Astrocyte (in vitro differentiated cells and primary cell): ENCODE measurements at regions not wholly inside any gene's neighbourhood (a gene's known extent, or its start where the extent isn't known, plus 50 kb on each side); places are given as distances from the start of the nearest gene placed in this dataset.

Source experiments
- EZH2 ChIP-seq: IDR thresholded peaks from 2 replicates; pipeline ENCODE4 v1.6.1; 2012; ENCODE audit warnings: mild to moderate bottlenecking, low read length, inconsistent platforms; ENCODE audit not compliant: insufficient read depth
- TF ChIP-seq, protein P1 (sequence below): IDR thresholded peaks from 2 replicates; pipeline ENCODE4 v1.5.1; 2011; ENCODE audit warnings: low read depth, mild to moderate bottlenecking, inconsistent platforms, low read length, moderate library complexity; ENCODE audit not compliant: insufficient read depth

DNA sequence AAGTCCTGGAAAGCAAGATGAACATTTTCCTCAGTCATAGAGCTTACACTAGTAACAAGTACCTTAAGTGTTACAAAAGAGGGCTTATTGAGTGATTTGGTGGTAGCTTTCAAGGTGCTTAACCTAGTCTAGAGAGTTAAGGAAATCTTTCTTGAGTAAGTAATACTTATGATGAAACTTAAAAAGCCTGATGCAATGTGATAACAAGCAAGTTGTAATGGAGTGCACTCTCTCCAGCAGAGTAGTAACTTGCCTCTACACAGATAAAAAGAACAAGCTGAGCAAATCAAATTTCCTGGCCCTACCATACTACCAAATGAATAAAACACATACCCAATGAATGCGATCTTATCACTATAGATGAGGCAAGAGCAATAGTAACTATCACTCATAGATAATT is 639.9 kb upstream of the FBXO33 start:
- TF ChIP-seq, protein P1, sequence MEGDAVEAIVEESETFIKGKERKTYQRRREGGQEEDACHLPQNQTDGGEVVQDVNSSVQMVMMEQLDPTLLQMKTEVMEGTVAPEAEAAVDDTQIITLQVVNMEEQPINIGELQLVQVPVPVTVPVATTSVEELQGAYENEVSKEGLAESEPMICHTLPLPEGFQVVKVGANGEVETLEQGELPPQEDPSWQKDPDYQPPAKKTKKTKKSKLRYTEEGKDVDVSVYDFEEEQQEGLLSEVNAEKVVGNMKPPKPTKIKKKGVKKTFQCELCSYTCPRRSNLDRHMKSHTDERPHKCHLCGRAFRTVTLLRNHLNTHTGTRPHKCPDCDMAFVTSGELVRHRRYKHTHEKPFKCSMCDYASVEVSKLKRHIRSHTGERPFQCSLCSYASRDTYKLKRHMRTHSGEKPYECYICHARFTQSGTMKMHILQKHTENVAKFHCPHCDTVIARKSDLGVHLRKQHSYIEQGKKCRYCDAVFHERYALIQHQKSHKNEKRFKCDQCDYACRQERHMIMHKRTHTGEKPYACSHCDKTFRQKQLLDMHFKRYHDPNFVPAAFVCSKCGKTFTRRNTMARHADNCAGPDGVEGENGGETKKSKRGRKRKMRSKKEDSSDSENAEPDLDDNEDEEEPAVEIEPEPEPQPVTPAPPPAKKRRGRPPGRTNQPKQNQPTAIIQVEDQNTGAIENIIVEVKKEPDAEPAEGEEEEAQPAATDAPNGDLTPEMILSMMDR, result no peak
- no peak for TF ChIP-seq EZH2
